A549 (cell line): ENCODE measurements at regions not wholly inside any gene's neighbourhood (a gene's known extent, or its start where the extent isn't known, plus 50 kb on each side); places are given as distances from the start of the nearest gene placed in this dataset.
"Not testable (repeated sequence)": the region's sequence is repeated elsewhere in the genome, so short reads cannot be mapped to it uniquely, and the experiment has no call there.

Source experiments
- ATAC-seq, 2 experiments: fragments of 200-7000 bp in 1 of 2; fragments of >200 bp in 1 of 2; cut with Nextera tagmentation in 1 of 2; cut with Tn5 transposase in 1 of 2; 3 replicates each; pipeline versions ENCODE4 v1.8.0 to v1.9.1; 2018 to 2020; ENCODE audit warnings: mild to moderate bottlenecking in 1 of 2, moderate library complexity in 1 of 2
- CTCF ChIA-PET: fragments of 300-600 bp; sonication (Branson Sonifier 250); formaldehyde crosslinking; extraction: SDS; loops from one replicate; lab custom pipeline; 2021; ENCODE audit warnings: antibody characterized with exemption, inconsistent platforms; lab: Yijun Ruan, JAX
- POLR2A ChIA-PET: fragments of 350-600 bp; formaldehyde crosslinking; extraction: SDS; loops from one replicate; lab custom pipeline; 2021; ENCODE audit warnings: antibody characterized with exemption, inconsistent platforms; lab: Yijun Ruan, JAX
- DNase-seq, 2 experiments: peaks; one replicate each; pipeline versions ENCODE4 v3.0.0 to v3.0.0-alpha.2; 2011 to 2016; ENCODE audit warnings: low read depth in 1 of 2, low spot score in 1 of 2
- FAIRE-seq: peaks from 2 replicates; lab custom pipeline; 2011; peaks lifted over from hg19 to GRCh38; lab: Jason Lieb, UNC
- H3K27ac ChIP-seq, 2 experiments: fragments of >200 bp; sonication (Bioruptor Twin); formaldehyde crosslinking; 3 replicates each; pipeline ENCODE4 v1.5.1; 2016 to 2017
- H3K4me1 ChIP-seq: fragments of >200 bp; sonication (Bioruptor Twin); formaldehyde crosslinking; 3 replicates; pipeline ENCODE4 v1.6.1; 2016
- H3K4me2 ChIP-seq: fragments of >200 bp; sonication (Bioruptor Twin); formaldehyde crosslinking; 3 replicates; pipeline ENCODE4 v1.6.1; 2016
- H3K4me3 ChIP-seq: fragments of >200 bp; sonication (Bioruptor Twin); formaldehyde crosslinking; 3 replicates; pipeline ENCODE4 v1.5.1; 2016
- H3K9me3 ChIP-seq: fragments of >200 bp; sonication (Bioruptor Twin); formaldehyde crosslinking; 3 replicates; pipeline ENCODE4 v1.6.1; 2016
- CBX8 ChIP-seq: fragments of 200-600 bp; sonication (generic); IDR thresholded peaks from 2 replicates; pipeline ENCODE4 v1.6.1; 2016
- CEBPB ChIP-seq, 2 experiments: fragments of >200 bp in 1 of 2; sonication (Bioruptor Twin) in 1 of 2; formaldehyde crosslinking in 1 of 2; IDR thresholded peaks; 2 replicates each; pipeline ENCODE4 v1.6.1; 2012 to 2016
- CHD4 ChIP-seq: fragments of 200-600 bp; sonication (generic); IDR thresholded peaks from 2 replicates; pipeline ENCODE4 v1.6.1; 2016; ENCODE audit warnings: antibody characterized with exemption, mild to moderate bottlenecking, borderline replicate concordance
- EP300 ChIP-seq, 2 experiments: fragments of >200 bp; sonication (Bioruptor Twin); formaldehyde crosslinking; IDR thresholded peaks; 2 replicates in 1 of 2; 3 replicates in 1 of 2; pipeline ENCODE4 v1.6.1; 2016 to 2017
- FOSL2 ChIP-seq, 2 experiments: fragments of 450-650 bp in 1 of 2; fragments of >200 bp in 1 of 2; sonication (Bioruptor Twin) in 1 of 2; formaldehyde crosslinking; IDR thresholded peaks; 2 replicates each; pipeline versions ENCODE4 v1.5.0 to v1.6.1; 2016 to 2020; ENCODE audit warnings: mild to moderate bottlenecking in 1 of 2, moderate library complexity in 1 of 2
- FOXS1 ChIP-seq: fragments of 250-450 bp; sonication (Bioruptor Pico); IDR thresholded peaks from 2 replicates; pipeline ENCODE4 v1.5.0; 2020; ENCODE audit warnings: mild to moderate bottlenecking, moderate library complexity
- HDAC2 ChIP-seq: fragments of 200-600 bp; sonication (generic); IDR thresholded peaks from 2 replicates; pipeline ENCODE4 v1.6.1; 2016
- HEYL ChIP-seq: fragments of 250-450 bp; sonication (Bioruptor Pico); IDR thresholded peaks from 2 replicates; pipeline ENCODE4 v1.8.0; 2021; ENCODE audit warnings: mild to moderate bottlenecking, moderate library complexity
- HOXB13 ChIP-seq: fragments of 250-450 bp; sonication (Bioruptor Pico); IDR thresholded peaks from 2 replicates; pipeline ENCODE4 v1.5.0; 2020; ENCODE audit warnings: low read depth, mild to moderate bottlenecking, moderate library complexity
- JUN ChIP-seq, 2 experiments: fragments of >200 bp; sonication (Bioruptor Twin); formaldehyde crosslinking; IDR thresholded peaks; 2 replicates in 1 of 2; 3 replicates in 1 of 2; pipeline ENCODE4 v1.6.1; 2016 to 2017
- MAZ ChIP-seq: fragments of 150-350 bp; IDR thresholded peaks from 2 replicates; pipeline ENCODE4 v1.6.1; 2014; ENCODE audit warnings: antibody characterized with exemption, low read depth, low read length, borderline replicate concordance
- NR3C1 ChIP-seq: fragments of >200 bp; sonication (Bioruptor Twin); formaldehyde crosslinking; IDR thresholded peaks from 3 replicates; pipeline ENCODE4 v1.6.1; 2017
- PHF8 ChIP-seq: fragments of 200-600 bp; sonication (generic); IDR thresholded peaks from 2 replicates; pipeline ENCODE4 v1.6.1; 2016; ENCODE audit warnings: low read depth, mild to moderate bottlenecking, antibody characterized with exemption, moderate library complexity, borderline replicate concordance
- POLR2A ChIP-seq: IDR thresholded peaks from 2 replicates; pipeline ENCODE4 v1.6.1; 2012; ENCODE audit warnings: mild to moderate bottlenecking, low read length
- RAD21 ChIP-seq, 2 experiments: fragments of >200 bp in 1 of 2; sonication (Bioruptor Twin) in 1 of 2; formaldehyde crosslinking in 1 of 2; IDR thresholded peaks in 1 of 2; conservative IDR thresholded peaks in 1 of 2; 2 replicates in 1 of 2; 3 replicates in 1 of 2; pipeline ENCODE4 v1.6.1; 2012 to 2018; ENCODE audit warnings: inconsistent platforms in 1 of 2
- RARB ChIP-seq: fragments of 250-450 bp; sonication (Bioruptor Pico); IDR thresholded peaks from 2 replicates; pipeline ENCODE4 v1.8.0; 2021; ENCODE audit warnings: mild to moderate bottlenecking, moderate library complexity
- TFCP2L1 ChIP-seq: fragments of 250-450 bp; sonication (Bioruptor Pico); IDR thresholded peaks from 2 replicates; pipeline ENCODE4 v1.5.0; 2021; ENCODE audit warnings: mild to moderate bottlenecking
- ZFP36 ChIP-seq: fragments of 450-650 bp; IDR thresholded peaks from 2 replicates; pipeline ENCODE4 v1.6.1; 2014; ENCODE audit warnings: borderline replicate concordance; ENCODE audit not compliant: partially characterized antibody
- ZSCAN20 ChIP-seq: fragments of 250-450 bp; sonication (Bioruptor Pico); IDR thresholded peaks from 2 replicates; pipeline ENCODE4 v1.8.0; 2022; ENCODE audit warnings: mild to moderate bottlenecking, moderate library complexity
- WGBS: methylation state at CpG from one replicate; pipeline ENCODE4 v1.1.6; 2017; ENCODE audit errors: missing lambda C conversion rate; 5-methylcytosine and 5-hydroxymethylcytosine counted together
- TF ChIP-seq, protein P1 (sequence below): fragments of >200 bp; sonication (Bioruptor Twin); formaldehyde crosslinking; IDR thresholded peaks from 3 replicates; pipeline ENCODE4 v1.5.1; 2016
- TF ChIP-seq, protein P2 (sequence below): IDR thresholded peaks from 2 replicates; pipeline ENCODE4 v1.6.1; 2012
- TF ChIP-seq, protein P3 (sequence below): fragments of 250-450 bp; sonication (Bioruptor Pico); IDR thresholded peaks from 2 replicates; pipeline ENCODE4 v1.5.0; 2020; ENCODE audit warnings: low read depth, mild to moderate bottlenecking, moderate library complexity
- TF ChIP-seq, protein P4 (sequence below): fragments of 200-600 bp; sonication (generic); IDR thresholded peaks from 2 replicates; pipeline ENCODE4 v1.6.1; 2016; ENCODE audit warnings: antibody characterized with exemption, mild to moderate bottlenecking, moderate library complexity
- TF ChIP-seq, protein P5 (sequence below): fragments of 150-350 bp; IDR thresholded peaks from 2 replicates; pipeline ENCODE4 v1.6.1; 2014; ENCODE audit warnings: low read depth, mild to moderate bottlenecking, low read length

DNA sequence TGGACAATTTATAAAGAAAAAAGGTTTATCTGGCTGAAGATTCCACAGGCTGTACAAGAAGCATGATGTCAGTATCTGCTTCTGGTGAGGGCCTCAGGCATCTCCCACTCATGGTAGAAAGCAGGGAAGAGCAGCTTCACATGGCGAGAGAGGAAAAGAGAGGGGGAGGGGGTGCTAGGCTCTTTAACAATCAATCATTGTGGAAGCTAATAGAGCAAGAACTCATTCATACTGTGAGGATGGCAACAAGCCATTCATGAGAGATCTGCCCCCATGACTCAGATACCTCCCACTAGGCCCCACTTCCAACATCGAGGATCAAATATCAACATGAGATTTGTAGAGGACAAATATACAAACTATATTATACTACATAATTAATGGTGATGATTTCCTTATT is 361.9 kb upstream of the FAR2 start:
- 60% methylated on average over 2 of the region's 2 CpGs for WGBS
- H3K4me1 ChIP-seq, result no peaks in the 10 kb centered on the region
- no peak overlapping the region for H3K27ac ChIP-seq
- TF ChIP-seq, protein P1, sequence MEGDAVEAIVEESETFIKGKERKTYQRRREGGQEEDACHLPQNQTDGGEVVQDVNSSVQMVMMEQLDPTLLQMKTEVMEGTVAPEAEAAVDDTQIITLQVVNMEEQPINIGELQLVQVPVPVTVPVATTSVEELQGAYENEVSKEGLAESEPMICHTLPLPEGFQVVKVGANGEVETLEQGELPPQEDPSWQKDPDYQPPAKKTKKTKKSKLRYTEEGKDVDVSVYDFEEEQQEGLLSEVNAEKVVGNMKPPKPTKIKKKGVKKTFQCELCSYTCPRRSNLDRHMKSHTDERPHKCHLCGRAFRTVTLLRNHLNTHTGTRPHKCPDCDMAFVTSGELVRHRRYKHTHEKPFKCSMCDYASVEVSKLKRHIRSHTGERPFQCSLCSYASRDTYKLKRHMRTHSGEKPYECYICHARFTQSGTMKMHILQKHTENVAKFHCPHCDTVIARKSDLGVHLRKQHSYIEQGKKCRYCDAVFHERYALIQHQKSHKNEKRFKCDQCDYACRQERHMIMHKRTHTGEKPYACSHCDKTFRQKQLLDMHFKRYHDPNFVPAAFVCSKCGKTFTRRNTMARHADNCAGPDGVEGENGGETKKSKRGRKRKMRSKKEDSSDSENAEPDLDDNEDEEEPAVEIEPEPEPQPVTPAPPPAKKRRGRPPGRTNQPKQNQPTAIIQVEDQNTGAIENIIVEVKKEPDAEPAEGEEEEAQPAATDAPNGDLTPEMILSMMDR, result no peak
- no peak for TF ChIP-seq EP300 (IDR thresholded peaks at IDR 0.05)
- TF ChIP-seq FOXS1, result no peak
- no peak for TF ChIP-seq CBX8
- TF ChIP-seq RAD21 (conservative IDR thresholded peaks at IDR 0.05 in 1 of 2, IDR thresholded peaks at IDR 0.05 in 1 of 2), result no peak
- TF ChIP-seq, protein P2, sequence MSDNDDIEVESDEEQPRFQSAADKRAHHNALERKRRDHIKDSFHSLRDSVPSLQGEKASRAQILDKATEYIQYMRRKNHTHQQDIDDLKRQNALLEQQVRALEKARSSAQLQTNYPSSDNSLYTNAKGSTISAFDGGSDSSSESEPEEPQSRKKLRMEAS, result no peak
- no peak for TF ChIP-seq HEYL (CRISPR knock-in tag)
- no peak for TF ChIP-seq PHF8
- no peak for TF ChIP-seq CEBPB (IDR thresholded peaks at IDR 0.05)
- TF ChIP-seq HDAC2, result no peak
- TF ChIP-seq CHD4, result no peak
- no peak for TF ChIP-seq MAZ
- TF ChIP-seq RARB (CRISPR knock-in tag), result no peak
- TF ChIP-seq TFCP2L1 (CRISPR knock-in tag), result no peak
- TF ChIP-seq POLR2A, result no peak
- TF ChIP-seq, all 56 proteins: peak for 0
- no peak for FAIRE-seq
- DNase-seq, result no peak
- CTCF ChIA-PET, result interaction anchor here (1.1 kb wide), 1 partner anchor 86 kb away, joined by 3 read pairs; no protein-coding TSS in a partner anchor
- POLR2A ChIA-PET, result no interaction called here
- no peak overlapping the region for H3K4me2 ChIP-seq
- H3K4me3 ChIP-seq, result no peak overlapping the region
- ATAC-seq, result no peak
- H3K9me3 ChIP-seq, result no peaks in the 10 kb centered on the region

DNA sequence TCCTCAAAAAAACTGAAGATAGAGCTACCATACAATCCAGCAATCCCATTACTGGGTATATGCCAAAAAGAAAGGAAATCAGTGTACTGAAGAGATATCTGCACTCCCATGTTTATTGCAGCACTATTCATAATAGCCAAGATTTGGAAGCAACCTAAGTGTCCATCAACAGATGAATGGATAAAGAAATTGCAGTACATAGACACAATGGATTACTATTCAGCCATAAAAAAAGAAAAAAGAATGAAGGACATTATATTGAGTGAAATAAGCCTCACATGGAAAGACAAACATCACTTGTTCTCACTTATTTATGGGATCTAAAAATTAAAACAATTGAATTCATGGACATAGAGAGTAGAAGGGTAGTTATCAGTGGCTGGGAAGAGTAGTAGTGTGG is 360.8 kb upstream of the FAR2 start:
- POLR2A ChIA-PET, CTCF ChIA-PET, ATAC-seq, H3K4me1 ChIP-seq, H3K4me2 ChIP-seq, H3K4me3 ChIP-seq, H3K9me3 ChIP-seq, H3K27ac ChIP-seq, FAIRE-seq, DNase-seq: not testable (repeated sequence)

DNA sequence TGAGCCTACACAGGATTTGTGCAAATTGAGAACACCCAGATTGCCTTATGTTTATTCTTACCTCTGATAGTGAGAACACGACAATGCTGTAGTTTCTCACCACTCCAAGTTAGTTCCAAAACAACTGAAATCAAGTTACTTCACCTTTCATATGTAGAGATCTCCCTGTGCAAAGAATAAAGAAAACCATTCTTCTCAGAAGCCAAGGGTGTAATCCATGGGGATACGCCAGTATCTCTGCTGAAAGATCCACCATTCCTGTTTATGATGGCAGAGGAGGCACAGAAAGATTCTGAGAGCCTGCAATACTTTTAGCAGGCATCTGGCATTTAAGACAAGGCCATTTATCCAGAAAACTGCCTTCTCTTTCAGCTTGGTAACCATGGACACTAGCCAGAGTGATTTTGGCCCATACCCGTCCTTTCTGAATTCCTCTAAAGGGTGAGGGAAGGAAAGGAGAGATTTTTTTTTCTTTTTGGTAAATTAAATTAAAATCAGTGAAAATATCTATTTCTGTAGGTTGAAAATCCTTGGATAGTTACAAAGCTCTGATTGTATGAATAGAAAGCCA is 355.4 kb upstream of the FAR2 start:
- Histone ChIP-seq H3K4me3 (no peak overlapping the region), H3K9me3 (peaks cover 5% of the 10 kb centered on the region; the same call in 1 of the 3 replicates), H3K4me1 (peaks cover 10% of the 10 kb centered on the region; the same call in 1 of the 3 replicates), H3K4me2 (no peak overlapping the region), H3K27ac (no peak overlapping the region)
- POLR2A ChIA-PET, result no interaction called here
- CTCF ChIA-PET, result no interaction called here
- WGBS, result 87% methylated on average over 3 of the region's 3 CpGs
- FAIRE-seq (no peak), ATAC-seq (no peak), DNase-seq (no peak)
- TF ChIP-seq ZFP36 (no peak), JUN (IDR thresholded peaks at IDR 0.05) (no peak), HOXB13 (CRISPR knock-in tag) (no peak), NR3C1 (no peak), ZSCAN20 (CRISPR knock-in tag) (no peak), FOSL2 (IDR thresholded peaks at IDR 0.05) (no peak), FOSL2 (CRISPR knock-in tag; IDR thresholded peaks at IDR 0.05) (no peak), EP300 (IDR thresholded peaks at IDR 0.05) (no peak), RAD21 (conservative IDR thresholded peaks at IDR 0.05 in 1 of 2, IDR thresholded peaks at IDR 0.05 in 1 of 2) (no peak)
- TF ChIP-seq, protein P1, result no peak
- TF ChIP-seq, protein P3, sequence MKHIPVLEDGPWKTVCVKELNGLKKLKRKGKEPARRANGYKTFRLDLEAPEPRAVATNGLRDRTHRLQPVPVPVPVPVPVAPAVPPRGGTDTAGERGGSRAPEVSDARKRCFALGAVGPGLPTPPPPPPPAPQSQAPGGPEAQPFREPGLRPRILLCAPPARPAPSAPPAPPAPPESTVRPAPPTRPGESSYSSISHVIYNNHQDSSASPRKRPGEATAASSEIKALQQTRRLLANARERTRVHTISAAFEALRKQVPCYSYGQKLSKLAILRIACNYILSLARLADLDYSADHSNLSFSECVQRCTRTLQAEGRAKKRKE (CRISPR knock-in tag), result no peak
- TF ChIP-seq, protein P4, sequence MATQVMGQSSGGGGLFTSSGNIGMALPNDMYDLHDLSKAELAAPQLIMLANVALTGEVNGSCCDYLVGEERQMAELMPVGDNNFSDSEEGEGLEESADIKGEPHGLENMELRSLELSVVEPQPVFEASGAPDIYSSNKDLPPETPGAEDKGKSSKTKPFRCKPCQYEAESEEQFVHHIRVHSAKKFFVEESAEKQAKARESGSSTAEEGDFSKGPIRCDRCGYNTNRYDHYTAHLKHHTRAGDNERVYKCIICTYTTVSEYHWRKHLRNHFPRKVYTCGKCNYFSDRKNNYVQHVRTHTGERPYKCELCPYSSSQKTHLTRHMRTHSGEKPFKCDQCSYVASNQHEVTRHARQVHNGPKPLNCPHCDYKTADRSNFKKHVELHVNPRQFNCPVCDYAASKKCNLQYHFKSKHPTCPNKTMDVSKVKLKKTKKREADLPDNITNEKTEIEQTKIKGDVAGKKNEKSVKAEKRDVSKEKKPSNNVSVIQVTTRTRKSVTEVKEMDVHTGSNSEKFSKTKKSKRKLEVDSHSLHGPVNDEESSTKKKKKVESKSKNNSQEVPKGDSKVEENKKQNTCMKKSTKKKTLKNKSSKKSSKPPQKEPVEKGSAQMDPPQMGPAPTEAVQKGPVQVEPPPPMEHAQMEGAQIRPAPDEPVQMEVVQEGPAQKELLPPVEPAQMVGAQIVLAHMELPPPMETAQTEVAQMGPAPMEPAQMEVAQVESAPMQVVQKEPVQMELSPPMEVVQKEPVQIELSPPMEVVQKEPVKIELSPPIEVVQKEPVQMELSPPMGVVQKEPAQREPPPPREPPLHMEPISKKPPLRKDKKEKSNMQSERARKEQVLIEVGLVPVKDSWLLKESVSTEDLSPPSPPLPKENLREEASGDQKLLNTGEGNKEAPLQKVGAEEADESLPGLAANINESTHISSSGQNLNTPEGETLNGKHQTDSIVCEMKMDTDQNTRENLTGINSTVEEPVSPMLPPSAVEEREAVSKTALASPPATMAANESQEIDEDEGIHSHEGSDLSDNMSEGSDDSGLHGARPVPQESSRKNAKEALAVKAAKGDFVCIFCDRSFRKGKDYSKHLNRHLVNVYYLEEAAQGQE, result no peak
- TF ChIP-seq, protein P5, sequence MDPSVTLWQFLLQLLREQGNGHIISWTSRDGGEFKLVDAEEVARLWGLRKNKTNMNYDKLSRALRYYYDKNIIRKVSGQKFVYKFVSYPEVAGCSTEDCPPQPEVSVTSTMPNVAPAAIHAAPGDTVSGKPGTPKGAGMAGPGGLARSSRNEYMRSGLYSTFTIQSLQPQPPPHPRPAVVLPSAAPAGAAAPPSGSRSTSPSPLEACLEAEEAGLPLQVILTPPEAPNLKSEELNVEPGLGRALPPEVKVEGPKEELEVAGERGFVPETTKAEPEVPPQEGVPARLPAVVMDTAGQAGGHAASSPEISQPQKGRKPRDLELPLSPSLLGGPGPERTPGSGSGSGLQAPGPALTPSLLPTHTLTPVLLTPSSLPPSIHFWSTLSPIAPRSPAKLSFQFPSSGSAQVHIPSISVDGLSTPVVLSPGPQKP, result no peak
- TF ChIP-seq, protein P2, result no peak
